H1 (cell line): ENCODE measurements at regions not wholly inside any gene's neighbourhood (a gene's known extent, or its start where the extent isn't known, plus 50 kb on each side); places are given as distances from the start of the nearest gene placed in this dataset.
A peak's percentile ranks its signal among the peaks of the same experiment; 100 is the strongest.

Experiments
- CTCF ChIA-PET: fragments of 300-600 bp; sonication (Branson Sonifier 250); formaldehyde crosslinking; loops from one replicate; lab custom pipeline; 2021; ENCODE audit not compliant: partially characterized antibody; lab: Charles Lee
- POLR2A ChIA-PET: fragments of 300-600 bp; sonication (Branson Sonifier 250); formaldehyde crosslinking; loops from one replicate; lab custom pipeline; 2021; ENCODE audit warnings: inconsistent platforms; ENCODE audit not compliant: partially characterized antibody; lab: Charles Lee
- DNase-seq, 2 experiments: peaks; one replicate each; pipeline versions ENCODE4 v3.0.0 to v3.0.0-alpha.2; 2010 to 2022; ENCODE audit warnings: low spot score in 2 of 2, low read depth in 1 of 2, mixed read lengths in 1 of 2
- FAIRE-seq: peaks from 2 replicates; lab custom pipeline; 2011; peaks lifted over from hg19 to GRCh38; lab: Jason Lieb, UNC
- H2AFZ ChIP-seq: 2 replicates; pipeline ENCODE4 v1.8.1; 2012; ENCODE audit warnings: low read length, inconsistent platforms
- H2AK5ac ChIP-seq: 2 replicates; pipeline ENCODE4 v1.6.1; 2013; ENCODE audit warnings: low read depth, low read length
- H2BK120ac ChIP-seq: replicated peaks from 2 replicates; pipeline ENCODE3; 2013; ENCODE audit warnings: low read depth, low read length, inconsistent platforms
- H2BK12ac ChIP-seq: 2 replicates; pipeline ENCODE4 v1.6.1; 2013; ENCODE audit warnings: low read depth, low read length
- H2BK15ac ChIP-seq: 2 replicates; pipeline ENCODE4 v1.6.1; 2013; ENCODE audit warnings: low read length
- H2BK20ac ChIP-seq: 2 replicates; pipeline ENCODE4 v1.6.1; 2013; ENCODE audit warnings: low read length
- H2BK5ac ChIP-seq: 2 replicates; pipeline ENCODE4 v1.6.1; 2013; ENCODE audit warnings: low read depth, low read length
- H3K14ac ChIP-seq: 2 replicates; pipeline ENCODE4 v1.6.1; 2013; ENCODE audit warnings: inconsistent platforms; ENCODE audit not compliant: insufficient read length
- H3K18ac ChIP-seq: 2 replicates; pipeline ENCODE4 v1.6.1; 2013; ENCODE audit warnings: low read length; ENCODE audit errors: extremely low read depth
- H3K23ac ChIP-seq: 2 replicates; pipeline ENCODE4 v1.6.1; 2013; ENCODE audit warnings: inconsistent platforms; ENCODE audit not compliant: insufficient read length
- H3K23me2 ChIP-seq: 2 replicates; pipeline ENCODE4 v1.6.1; 2013; ENCODE audit warnings: low read depth, low read length
- H3K27ac ChIP-seq: 2 replicates; pipeline ENCODE4 v1.6.1; 2011; ENCODE audit warnings: low read depth, low read length, inconsistent platforms
- H3K27me3 ChIP-seq, 4 experiments: replicated peaks in 1 of 4; 1 replicate in 1 of 4; 2 replicates in 3 of 4; pipeline versions ENCODE4 v1.6.1 to v1.8.1; 2011 to 2013; ENCODE audit warnings: low read length in 3 of 4, mild to moderate bottlenecking in 3 of 4, inconsistent platforms in 2 of 4, mixed read lengths in 2 of 4, moderate library complexity in 1 of 4; ENCODE audit not compliant: control insufficient read depth in 3 of 4, insufficient read depth in 3 of 4; ENCODE audit errors: extremely low read depth in 1 of 4
- H3K36me3 ChIP-seq, 4 experiments: 2 replicates each; pipeline versions ENCODE4 v1.6.1 to v1.8.1; 2011 to 2013; ENCODE audit warnings: mild to moderate bottlenecking in 4 of 4, low read length in 3 of 4, moderate library complexity in 2 of 4, control low read depth in 1 of 4, inconsistent platforms in 1 of 4; ENCODE audit not compliant: insufficient read depth in 4 of 4, control insufficient read depth in 2 of 4
- H3K4ac ChIP-seq: replicated peaks from 2 replicates; pipeline ENCODE3; 2013; ENCODE audit warnings: low read length, low read depth, mixed read lengths, inconsistent platforms; ENCODE audit not compliant: insufficient read length
- H3K4me1 ChIP-seq, 4 experiments: replicated peaks in 1 of 4; 1 replicate in 1 of 4; 2 replicates in 3 of 4; pipeline versions ENCODE4 v1.6.1 to v1.8.1; 2011 to 2013; ENCODE audit warnings: low read length in 3 of 4, inconsistent platforms in 2 of 4, mixed read lengths in 1 of 4; ENCODE audit not compliant: insufficient read depth in 4 of 4, control insufficient read depth in 3 of 4
- H3K4me2 ChIP-seq, 2 experiments: 2 replicates each; pipeline versions ENCODE4 v1.6.1 to v1.8.1; 2011 to 2013; ENCODE audit warnings: low read depth in 2 of 2, low read length in 2 of 2, control low read depth in 1 of 2, inconsistent platforms in 1 of 2, mild to moderate bottlenecking in 1 of 2; ENCODE audit not compliant: insufficient read depth in 1 of 2
- H3K4me3 ChIP-seq, 4 experiments: fragments of 200-600, 300-600 bp in 1 of 4; sonication (generic), shearing (Covaris generic), sonication (Bioruptor Twin) in 1 of 4; 2 replicates each; pipeline versions ENCODE4 v1.5.1 to v1.8.1; 2011 to 2016; ENCODE audit warnings: low read length in 4 of 4, low read depth in 3 of 4, control low read depth in 2 of 4, inconsistent platforms in 2 of 4, mild to moderate bottlenecking in 2 of 4, mixed read lengths in 1 of 4, moderate library complexity in 1 of 4; ENCODE audit not compliant: insufficient read depth in 2 of 4; ENCODE audit errors: extremely low read depth in 1 of 4
- H3K56ac ChIP-seq: replicated peaks from 2 replicates; pipeline ENCODE3; 2013; ENCODE audit warnings: low read depth, mild to moderate bottlenecking, mixed read lengths, low read length, inconsistent platforms; ENCODE audit not compliant: insufficient read length
- H3K79me1 ChIP-seq: 2 replicates; pipeline ENCODE4 v1.6.1; 2013; ENCODE audit warnings: low read depth, low read length, control low read depth
- H3K79me2 ChIP-seq, 2 experiments: 2 replicates each; pipeline versions ENCODE4 v1.6.1 to v1.8.1; 2012 to 2013; ENCODE audit warnings: low read length in 2 of 2, mild to moderate bottlenecking in 2 of 2, inconsistent platforms in 1 of 2; ENCODE audit not compliant: insufficient read depth in 2 of 2, control insufficient read depth in 1 of 2
- H3K9ac ChIP-seq, 4 experiments: replicated peaks in 1 of 4; 1 replicate in 1 of 4; 2 replicates in 3 of 4; pipeline versions ENCODE4 v1.6.1 to v1.8.1; 2011 to 2013; ENCODE audit warnings: low read depth in 3 of 4, low read length in 3 of 4, control low read depth in 2 of 4, mild to moderate bottlenecking in 2 of 4, moderate library complexity in 2 of 4, inconsistent platforms in 1 of 4; ENCODE audit errors: extremely low read depth in 1 of 4
- H3K9me3 ChIP-seq, 2 experiments: 2 replicates each; pipeline versions ENCODE4 v1.6.1 to v1.8.1; 2012 to 2013; ENCODE audit warnings: mild to moderate bottlenecking in 2 of 2, moderate library complexity in 2 of 2, control low read depth in 1 of 2, inconsistent platforms in 1 of 2, low read depth in 1 of 2, low read length in 1 of 2, mixed read lengths in 1 of 2; ENCODE audit not compliant: insufficient read depth in 2 of 2
- H4K20me1 ChIP-seq, 2 experiments: replicated peaks in 1 of 2; 2 replicates each; pipeline versions ENCODE3 to v1.8.1; 2011 to 2013; ENCODE audit warnings: inconsistent platforms in 2 of 2, low read length in 2 of 2, mild to moderate bottlenecking in 1 of 2; ENCODE audit not compliant: insufficient read depth in 2 of 2, control insufficient read depth in 1 of 2
- H4K5ac ChIP-seq: 2 replicates; pipeline ENCODE4 v1.6.1; 2013; ENCODE audit warnings: low read length, low read depth, mixed read lengths, inconsistent platforms; ENCODE audit not compliant: insufficient read length
- H4K8ac ChIP-seq: 2 replicates; pipeline ENCODE4 v1.8.0; 2013; ENCODE audit warnings: mild to moderate bottlenecking, moderate library complexity, low read length, inconsistent platforms; ENCODE audit not compliant: insufficient read depth; ENCODE audit errors: extremely low read depth
- H4K91ac ChIP-seq: replicated peaks from 2 replicates; pipeline ENCODE3; 2013; ENCODE audit warnings: low read length, mixed read lengths, inconsistent platforms; ENCODE audit not compliant: insufficient read length
- RAD21 ChIP-seq, 2 experiments: IDR thresholded peaks in 1 of 2; conservative IDR thresholded peaks in 1 of 2; 2 replicates each; pipeline ENCODE4 v1.6.1; 2011; ENCODE audit warnings: low read depth in 2 of 2, low read length in 2 of 2, improper control_type of control experiment in 1 of 2, inconsistent platforms in 1 of 2, mild to moderate bottlenecking in 1 of 2, moderate library complexity in 1 of 2
- RBBP5 ChIP-seq: IDR thresholded peaks from 2 replicates; pipeline ENCODE4 v1.7.1; 2012; ENCODE audit warnings: low read depth, mild to moderate bottlenecking, inconsistent platforms, low read length, moderate library complexity, borderline replicate concordance
- WGBS, 2 experiments: shearing (Covaris generic) in 1 of 2; methylation state at CpG; one replicate each; pipeline versions ENCODE4 v1.1.6 to v1.1.7; 2013 to 2015; ENCODE audit warnings: low lambda C conversion rate in 2 of 2, mixed read lengths in 2 of 2, inconsistent platforms in 1 of 2, low coverage in 1 of 2, missing lambda C conversion rate in 1 of 2; ENCODE audit not compliant: insufficient replicate concordance in 2 of 2, insufficient coverage in 1 of 2, insufficient read length in 1 of 2; ENCODE audit errors: extremely low coverage in 1 of 2, missing lambda C conversion rate in 1 of 2; 5-methylcytosine and 5-hydroxymethylcytosine counted together
- TF ChIP-seq, protein P1 (sequence below), 3 experiments: IDR thresholded peaks; 1 replicate in 2 of 3; 2 replicates in 1 of 3; pipeline versions ENCODE4 v1.5.1 to v1.6.1; 2011; ENCODE audit warnings: low read length in 3 of 3, mild to moderate bottlenecking in 3 of 3, inconsistent platforms in 2 of 3, low read depth in 1 of 3, moderate library complexity in 1 of 3; ENCODE audit not compliant: insufficient read depth in 1 of 3; ENCODE audit errors: control extremely low read depth in 1 of 3

DNA sequence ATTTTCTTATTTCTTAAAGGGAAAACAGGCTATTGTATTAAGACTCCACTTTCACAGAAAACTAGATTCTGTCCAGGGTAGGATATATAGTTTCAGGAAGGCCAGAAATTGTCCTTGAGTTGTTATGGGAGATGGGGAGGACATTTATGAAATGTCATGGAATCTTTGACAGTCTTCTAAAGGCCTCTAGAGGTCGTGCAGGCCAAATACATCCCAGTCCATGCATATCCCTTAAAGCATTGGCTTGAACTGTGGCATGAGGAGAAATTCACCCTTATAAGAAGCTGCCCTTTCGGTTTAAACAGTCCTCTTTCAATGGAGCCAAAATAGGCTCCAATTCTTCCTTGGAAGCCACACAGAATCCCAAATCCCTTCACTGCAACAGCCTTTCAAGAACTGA lies 183.6 kb upstream of the NOCT start:
- Histone ChIP-seq H2AFZ (no peak overlapping the region), H3K27me3 (no peaks in the 10 kb centered on the region), H3K79me1 (no peaks in the 10 kb centered on the region), H2BK12ac (no peak overlapping the region), H3K4me1 (no peaks in the 10 kb centered on the region), H3K9ac (no peak overlapping the region), H2BK5ac (no peak overlapping the region), H3K36me3 (no peaks in the 10 kb centered on the region), H3K4me2 (no peak overlapping the region), H3K56ac (no peak overlapping the region), H3K4ac (no peak overlapping the region), H3K18ac (no peak overlapping the region), H3K23me2 (no peaks in the 10 kb centered on the region), H4K5ac (no peak overlapping the region), H2AK5ac (no peak overlapping the region), H2BK20ac (no peak overlapping the region), H2BK120ac (no peak overlapping the region), H2BK15ac (no peak overlapping the region), H3K27ac (no peak overlapping the region), H3K4me3 (no peak overlapping the region), H4K91ac (no peak overlapping the region), H3K9me3 (no peaks in the 10 kb centered on the region), H4K20me1 (no peaks in the 10 kb centered on the region), H3K79me2 (no peaks in the 10 kb centered on the region), H3K14ac (no peak overlapping the region), H3K23ac (no peak overlapping the region), H4K8ac (no peak overlapping the region)
- ChIA-PET POLR2A (no interaction called here), CTCF (interaction anchor here (1.0 to 1.9 kb wide), 2 partner anchors 108 to 234 kb away, joined by 3 to 4 read pairs; no protein-coding TSS in a partner anchor)
- WGBS, 2 experiments, result 69% methylated on average over 2 of the region's 2 CpGs; no CpG with 5 or more reads in 1 of the 2 experiments
- peak; percentile 60 for FAIRE-seq
- peak in 1 of 2 experiments; percentile 20; a peak in 1 of 4 replicates for TF ChIP-seq RAD21 (IDR thresholded peaks at IDR 0.05 in 1 of 2, conservative IDR thresholded peaks at IDR 0.05 in 1 of 2; ENCODE audit: low read depth in 2 of 2, low read length in 2 of 2)
- TF ChIP-seq, protein P1, sequence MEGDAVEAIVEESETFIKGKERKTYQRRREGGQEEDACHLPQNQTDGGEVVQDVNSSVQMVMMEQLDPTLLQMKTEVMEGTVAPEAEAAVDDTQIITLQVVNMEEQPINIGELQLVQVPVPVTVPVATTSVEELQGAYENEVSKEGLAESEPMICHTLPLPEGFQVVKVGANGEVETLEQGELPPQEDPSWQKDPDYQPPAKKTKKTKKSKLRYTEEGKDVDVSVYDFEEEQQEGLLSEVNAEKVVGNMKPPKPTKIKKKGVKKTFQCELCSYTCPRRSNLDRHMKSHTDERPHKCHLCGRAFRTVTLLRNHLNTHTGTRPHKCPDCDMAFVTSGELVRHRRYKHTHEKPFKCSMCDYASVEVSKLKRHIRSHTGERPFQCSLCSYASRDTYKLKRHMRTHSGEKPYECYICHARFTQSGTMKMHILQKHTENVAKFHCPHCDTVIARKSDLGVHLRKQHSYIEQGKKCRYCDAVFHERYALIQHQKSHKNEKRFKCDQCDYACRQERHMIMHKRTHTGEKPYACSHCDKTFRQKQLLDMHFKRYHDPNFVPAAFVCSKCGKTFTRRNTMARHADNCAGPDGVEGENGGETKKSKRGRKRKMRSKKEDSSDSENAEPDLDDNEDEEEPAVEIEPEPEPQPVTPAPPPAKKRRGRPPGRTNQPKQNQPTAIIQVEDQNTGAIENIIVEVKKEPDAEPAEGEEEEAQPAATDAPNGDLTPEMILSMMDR (IDR thresholded peaks at IDR 0.05; ENCODE audit: control extremely low read depth in 1 of 3, insufficient read depth in 1 of 3, low read depth in 1 of 3, low read length in 3 of 3), result peak in 1 of 3 experiments; percentile 17; a peak in 1 of 4 replicates
- no peak for TF ChIP-seq RBBP5
- no peak for DNase-seq
